ENCODE measurements at regions not wholly inside any gene's neighbourhood (a gene's known extent, or its start where the extent isn't known, plus 50 kb on each side); places are given as distances from the start of the nearest gene placed in this dataset.

DNA sequence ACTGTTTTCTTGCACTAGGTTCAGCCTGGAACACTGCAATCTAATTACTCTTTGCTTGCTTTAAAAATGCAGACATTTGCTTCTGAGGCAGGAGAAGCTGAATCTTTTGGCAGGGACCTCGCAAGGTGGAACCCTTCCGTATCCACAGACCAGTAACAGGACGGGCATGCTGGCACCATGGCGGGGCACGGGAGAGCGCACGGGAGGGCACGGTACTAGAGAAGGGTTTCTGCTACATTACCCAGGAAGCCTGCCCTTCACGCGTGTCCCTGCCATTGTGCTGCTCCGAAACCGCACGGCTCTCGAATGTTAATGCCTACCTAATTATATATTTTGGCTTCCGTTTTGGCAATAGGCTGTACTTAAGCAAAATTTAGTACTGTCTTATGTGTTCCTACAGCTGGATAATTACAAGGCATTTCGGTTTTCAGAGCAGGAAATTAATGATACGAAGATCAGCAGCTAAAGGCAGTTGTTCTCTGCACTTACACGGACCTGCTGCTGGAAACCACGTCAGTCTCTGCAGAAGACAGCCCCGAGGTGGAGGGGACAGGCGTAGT lies 430.4 kb downstream of the IRS2 start (continued):
- TF ChIP-seq, protein P1, sequence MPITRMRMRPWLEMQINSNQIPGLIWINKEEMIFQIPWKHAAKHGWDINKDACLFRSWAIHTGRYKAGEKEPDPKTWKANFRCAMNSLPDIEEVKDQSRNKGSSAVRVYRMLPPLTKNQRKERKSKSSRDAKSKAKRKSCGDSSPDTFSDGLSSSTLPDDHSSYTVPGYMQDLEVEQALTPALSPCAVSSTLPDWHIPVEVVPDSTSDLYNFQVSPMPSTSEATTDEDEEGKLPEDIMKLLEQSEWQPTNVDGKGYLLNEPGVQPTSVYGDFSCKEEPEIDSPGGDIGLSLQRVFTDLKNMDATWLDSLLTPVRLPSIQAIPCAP (CRISPR knock-in tag; IDR thresholded peaks at IDR 0.05): no peak
- TF ChIP-seq, protein P2, sequence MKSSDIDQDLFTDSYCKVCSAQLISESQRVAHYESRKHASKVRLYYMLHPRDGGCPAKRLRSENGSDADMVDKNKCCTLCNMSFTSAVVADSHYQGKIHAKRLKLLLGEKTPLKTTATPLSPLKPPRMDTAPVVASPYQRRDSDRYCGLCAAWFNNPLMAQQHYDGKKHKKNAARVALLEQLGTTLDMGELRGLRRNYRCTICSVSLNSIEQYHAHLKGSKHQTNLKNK (CRISPR knock-in tag; IDR thresholded peaks at IDR 0.05): no peak
- no peak for TF ChIP-seq TEAD4 (CRISPR knock-in tag; IDR thresholded peaks at IDR 0.05)

DNA sequence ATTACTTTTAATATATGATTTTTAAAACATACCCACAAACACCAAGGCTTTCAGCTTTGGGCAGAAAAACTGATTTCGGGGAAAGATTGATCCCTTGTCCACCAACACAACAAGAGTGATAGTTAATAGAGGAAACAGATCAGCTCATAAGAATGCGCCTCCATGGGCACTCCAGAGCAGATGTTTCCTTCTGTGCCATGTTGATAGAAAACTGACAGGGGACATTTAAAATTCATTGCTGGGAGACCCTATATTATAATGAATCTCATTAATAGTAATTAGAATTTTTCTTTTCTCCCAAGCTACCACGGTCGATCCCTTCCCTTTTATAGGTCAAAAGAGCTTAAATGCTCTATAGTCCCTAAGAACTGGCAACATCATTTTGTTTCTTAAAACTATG lies 431.2 kb downstream of the IRS2 start:
- CTCF ChIA-PET: no interaction called here

DNA sequence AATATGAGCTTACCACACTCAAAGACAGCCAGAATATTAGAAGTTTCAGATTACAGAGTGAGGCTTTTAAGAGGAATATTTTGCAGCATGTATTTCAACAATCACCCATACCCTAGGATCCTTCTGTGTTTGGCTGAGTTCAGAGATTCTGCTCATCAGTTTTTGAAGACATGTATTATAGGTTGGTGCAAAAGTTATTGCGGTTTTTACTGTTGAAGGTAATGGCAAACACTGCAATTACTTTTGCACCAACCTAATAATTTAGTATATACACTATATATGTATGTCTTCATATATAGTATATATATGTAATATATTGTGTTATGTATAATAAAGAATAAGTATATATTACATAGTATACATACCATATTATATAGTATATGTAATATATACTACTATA lies 435.1 kb downstream of the IRS2 start:
- no peaks in the 10 kb centered on the region for H3K27me3 Mint-ChIP-seq (ENCODE audit: low read depth)
- no peak for ATAC-seq
- H3K27ac Mint-ChIP-seq: no peak overlapping the region
- H3K36me3 Mint-ChIP-seq: no peaks in the 10 kb centered on the region
- TF ChIP-seq NR1H2 (CRISPR knock-in tag; IDR thresholded peaks at IDR 0.05) (no peak), FOXP1 (CRISPR knock-in tag; IDR thresholded peaks at IDR 0.05; ENCODE audit: borderline replicate concordance) (no peak), GABPB1 (CRISPR knock-in tag; IDR thresholded peaks at IDR 0.05) (no peak), ELF4 (CRISPR knock-in tag; IDR thresholded peaks at IDR 0.05; ENCODE audit: low read depth) (no peak), FOXJ3 (CRISPR knock-in tag; IDR thresholded peaks at IDR 0.05; ENCODE audit: borderline replicate concordance) (no peak), ZNF232 (CRISPR knock-in tag; IDR thresholded peaks at IDR 0.05) (no peak), SOX15 (CRISPR knock-in tag; IDR thresholded peaks at IDR 0.05) (no peak), KAT7 (CRISPR knock-in tag; IDR thresholded peaks at IDR 0.05; ENCODE audit: borderline replicate concordance) (no peak), TCF7 (CRISPR knock-in tag; IDR thresholded peaks at IDR 0.05; ENCODE audit: low read depth) (no peak), ZNF138 (CRISPR knock-in tag; conservative IDR thresholded peaks at IDR 0.05) (no peak), NR2C2 (CRISPR knock-in tag; IDR thresholded peaks at IDR 0.05) (no peak), ZNF396 (CRISPR knock-in tag; IDR thresholded peaks at IDR 0.05; ENCODE audit: borderline replicate concordance) (no peak), PRRX2 (CRISPR knock-in tag; IDR thresholded peaks at IDR 0.05) (no peak), GRHL2 (CRISPR knock-in tag; IDR thresholded peaks at IDR 0.05; ENCODE audit: insufficient replicate concordance, severe bottlenecking) (no peak), FOXK1 (CRISPR knock-in tag; IDR thresholded peaks at IDR 0.05) (no peak), ZNF263 (CRISPR knock-in tag; IDR thresholded peaks at IDR 0.05; ENCODE audit: low read depth) (no peak)
- TF ChIP-seq, protein P3, sequence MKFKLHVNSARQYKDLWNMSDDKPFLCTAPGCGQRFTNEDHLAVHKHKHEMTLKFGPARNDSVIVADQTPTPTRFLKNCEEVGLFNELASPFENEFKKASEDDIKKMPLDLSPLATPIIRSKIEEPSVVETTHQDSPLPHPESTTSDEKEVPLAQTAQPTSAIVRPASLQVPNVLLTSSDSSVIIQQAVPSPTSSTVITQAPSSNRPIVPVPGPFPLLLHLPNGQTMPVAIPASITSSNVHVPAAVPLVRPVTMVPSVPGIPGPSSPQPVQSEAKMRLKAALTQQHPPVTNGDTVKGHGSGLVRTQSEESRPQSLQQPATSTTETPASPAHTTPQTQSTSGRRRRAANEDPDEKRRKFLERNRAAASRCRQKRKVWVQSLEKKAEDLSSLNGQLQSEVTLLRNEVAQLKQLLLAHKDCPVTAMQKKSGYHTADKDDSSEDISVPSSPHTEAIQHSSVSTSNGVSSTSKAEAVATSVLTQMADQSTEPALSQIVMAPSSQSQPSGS (CRISPR knock-in tag; IDR thresholded peaks at IDR 0.05; ENCODE audit: borderline replicate concordance, low read depth): no peak
- TF ChIP-seq, protein P4, sequence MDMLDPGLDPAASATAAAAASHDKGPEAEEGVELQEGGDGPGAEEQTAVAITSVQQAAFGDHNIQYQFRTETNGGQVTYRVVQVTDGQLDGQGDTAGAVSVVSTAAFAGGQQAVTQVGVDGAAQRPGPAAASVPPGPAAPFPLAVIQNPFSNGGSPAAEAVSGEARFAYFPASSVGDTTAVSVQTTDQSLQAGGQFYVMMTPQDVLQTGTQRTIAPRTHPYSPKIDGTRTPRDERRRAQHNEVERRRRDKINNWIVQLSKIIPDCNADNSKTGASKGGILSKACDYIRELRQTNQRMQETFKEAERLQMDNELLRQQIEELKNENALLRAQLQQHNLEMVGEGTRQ (CRISPR knock-in tag; IDR thresholded peaks at IDR 0.05): no peak
- TF ChIP-seq, protein P5, sequence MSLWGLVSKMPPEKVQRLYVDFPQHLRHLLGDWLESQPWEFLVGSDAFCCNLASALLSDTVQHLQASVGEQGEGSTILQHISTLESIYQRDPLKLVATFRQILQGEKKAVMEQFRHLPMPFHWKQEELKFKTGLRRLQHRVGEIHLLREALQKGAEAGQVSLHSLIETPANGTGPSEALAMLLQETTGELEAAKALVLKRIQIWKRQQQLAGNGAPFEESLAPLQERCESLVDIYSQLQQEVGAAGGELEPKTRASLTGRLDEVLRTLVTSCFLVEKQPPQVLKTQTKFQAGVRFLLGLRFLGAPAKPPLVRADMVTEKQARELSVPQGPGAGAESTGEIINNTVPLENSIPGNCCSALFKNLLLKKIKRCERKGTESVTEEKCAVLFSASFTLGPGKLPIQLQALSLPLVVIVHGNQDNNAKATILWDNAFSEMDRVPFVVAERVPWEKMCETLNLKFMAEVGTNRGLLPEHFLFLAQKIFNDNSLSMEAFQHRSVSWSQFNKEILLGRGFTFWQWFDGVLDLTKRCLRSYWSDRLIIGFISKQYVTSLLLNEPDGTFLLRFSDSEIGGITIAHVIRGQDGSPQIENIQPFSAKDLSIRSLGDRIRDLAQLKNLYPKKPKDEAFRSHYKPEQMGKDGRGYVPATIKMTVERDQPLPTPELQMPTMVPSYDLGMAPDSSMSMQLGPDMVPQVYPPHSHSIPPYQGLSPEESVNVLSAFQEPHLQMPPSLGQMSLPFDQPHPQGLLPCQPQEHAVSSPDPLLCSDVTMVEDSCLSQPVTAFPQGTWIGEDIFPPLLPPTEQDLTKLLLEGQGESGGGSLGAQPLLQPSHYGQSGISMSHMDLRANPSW (CRISPR knock-in tag; conservative IDR thresholded peaks at IDR 0.05; ENCODE audit: low read depth): no peak
- TF ChIP-seq, protein P1 (CRISPR knock-in tag; IDR thresholded peaks at IDR 0.05): no peak
- no peaks in the 10 kb centered on the region for H3K4me1 Mint-ChIP-seq
- CTCF ChIA-PET: no interaction called here
- H3K4me3 Mint-ChIP-seq: no peak overlapping the region
- POLR2A ChIA-PET: no interaction called here
- H3K9me3 Mint-ChIP-seq: peaks cover 3% of the 10 kb centered on the region
- no peak for DNase-seq (ENCODE audit: low spot score)

More for the DNA sequence above, 431.2 kb downstream of the IRS2 start:
- Mint-ChIP-seq H3K36me3 (no peaks in the 10 kb centered on the region), H3K27me3 (ENCODE audit: low read depth) (no peaks in the 10 kb centered on the region), H3K9me3 (no peaks in the 10 kb centered on the region), H3K4me1 (peaks cover 14% of the 10 kb centered on the region), H3K4me3 (no peak overlapping the region), H3K27ac (no peak overlapping the region)
- TF ChIP-seq, protein P2 (CRISPR knock-in tag; IDR thresholded peaks at IDR 0.05): no peak
- no peak for DNase-seq (ENCODE audit: low spot score)
- POLR2A ChIA-PET: no interaction called here
- ATAC-seq: no peak
